H1 (cell line): ENCODE measurements at regions not wholly inside any gene's neighbourhood (a gene's known extent, or its start where the extent isn't known, plus 50 kb on each side); places are given as distances from the start of the nearest gene placed in this dataset.

ENCODE experiments used
- CTCF ChIA-PET: fragments of 300-600 bp; sonication (Branson Sonifier 250); formaldehyde crosslinking; loops from one replicate; lab custom pipeline; 2021; ENCODE audit not compliant: partially characterized antibody; lab: Charles Lee
- POLR2A ChIA-PET: fragments of 300-600 bp; sonication (Branson Sonifier 250); formaldehyde crosslinking; loops from one replicate; lab custom pipeline; 2021; ENCODE audit warnings: inconsistent platforms; ENCODE audit not compliant: partially characterized antibody; lab: Charles Lee
- DNase-seq, 2 experiments: peaks; one replicate each; pipeline versions ENCODE4 v3.0.0 to v3.0.0-alpha.2; 2010 to 2022; ENCODE audit warnings: low spot score in 2 of 2, low read depth in 1 of 2, mixed read lengths in 1 of 2
- FAIRE-seq: peaks from 2 replicates; lab custom pipeline; 2011; peaks lifted over from hg19 to GRCh38; lab: Jason Lieb, UNC
- H2AFZ ChIP-seq: 2 replicates; pipeline ENCODE4 v1.8.1; 2012; ENCODE audit warnings: low read length, inconsistent platforms
- H2AK5ac ChIP-seq: 2 replicates; pipeline ENCODE4 v1.6.1; 2013; ENCODE audit warnings: low read depth, low read length
- H2BK120ac ChIP-seq: replicated peaks from 2 replicates; pipeline ENCODE3; 2013; ENCODE audit warnings: low read depth, low read length, inconsistent platforms
- H2BK12ac ChIP-seq: 2 replicates; pipeline ENCODE4 v1.6.1; 2013; ENCODE audit warnings: low read depth, low read length
- H2BK15ac ChIP-seq: 2 replicates; pipeline ENCODE4 v1.6.1; 2013; ENCODE audit warnings: low read length
- H2BK20ac ChIP-seq: 2 replicates; pipeline ENCODE4 v1.6.1; 2013; ENCODE audit warnings: low read length
- H2BK5ac ChIP-seq: 2 replicates; pipeline ENCODE4 v1.6.1; 2013; ENCODE audit warnings: low read depth, low read length
- H3K14ac ChIP-seq: 2 replicates; pipeline ENCODE4 v1.6.1; 2013; ENCODE audit warnings: inconsistent platforms; ENCODE audit not compliant: insufficient read length
- H3K18ac ChIP-seq: 2 replicates; pipeline ENCODE4 v1.6.1; 2013; ENCODE audit warnings: low read length; ENCODE audit errors: extremely low read depth
- H3K23ac ChIP-seq: 2 replicates; pipeline ENCODE4 v1.6.1; 2013; ENCODE audit warnings: inconsistent platforms; ENCODE audit not compliant: insufficient read length
- H3K23me2 ChIP-seq: 2 replicates; pipeline ENCODE4 v1.6.1; 2013; ENCODE audit warnings: low read depth, low read length
- H3K27ac ChIP-seq: 2 replicates; pipeline ENCODE4 v1.6.1; 2011; ENCODE audit warnings: low read depth, low read length, inconsistent platforms
- H3K27me3 ChIP-seq, 4 experiments: replicated peaks in 1 of 4; 1 replicate in 1 of 4; 2 replicates in 3 of 4; pipeline versions ENCODE4 v1.6.1 to v1.8.1; 2011 to 2013; ENCODE audit warnings: low read length in 3 of 4, mild to moderate bottlenecking in 3 of 4, inconsistent platforms in 2 of 4, mixed read lengths in 2 of 4, moderate library complexity in 1 of 4; ENCODE audit not compliant: control insufficient read depth in 3 of 4, insufficient read depth in 3 of 4; ENCODE audit errors: extremely low read depth in 1 of 4
- H3K36me3 ChIP-seq, 4 experiments: 2 replicates each; pipeline versions ENCODE4 v1.6.1 to v1.8.1; 2011 to 2013; ENCODE audit warnings: mild to moderate bottlenecking in 4 of 4, low read length in 3 of 4, moderate library complexity in 2 of 4, control low read depth in 1 of 4, inconsistent platforms in 1 of 4; ENCODE audit not compliant: insufficient read depth in 4 of 4, control insufficient read depth in 2 of 4
- H3K4ac ChIP-seq: replicated peaks from 2 replicates; pipeline ENCODE3; 2013; ENCODE audit warnings: low read length, low read depth, mixed read lengths, inconsistent platforms; ENCODE audit not compliant: insufficient read length
- H3K4me1 ChIP-seq, 4 experiments: replicated peaks in 1 of 4; 1 replicate in 1 of 4; 2 replicates in 3 of 4; pipeline versions ENCODE4 v1.6.1 to v1.8.1; 2011 to 2013; ENCODE audit warnings: low read length in 3 of 4, inconsistent platforms in 2 of 4, mixed read lengths in 1 of 4; ENCODE audit not compliant: insufficient read depth in 4 of 4, control insufficient read depth in 3 of 4
- H3K4me2 ChIP-seq, 2 experiments: 2 replicates each; pipeline versions ENCODE4 v1.6.1 to v1.8.1; 2011 to 2013; ENCODE audit warnings: low read depth in 2 of 2, low read length in 2 of 2, control low read depth in 1 of 2, inconsistent platforms in 1 of 2, mild to moderate bottlenecking in 1 of 2; ENCODE audit not compliant: insufficient read depth in 1 of 2
- H3K4me3 ChIP-seq, 4 experiments: fragments of 200-600, 300-600 bp in 1 of 4; sonication (generic), shearing (Covaris generic), sonication (Bioruptor Twin) in 1 of 4; 2 replicates each; pipeline versions ENCODE4 v1.5.1 to v1.8.1; 2011 to 2016; ENCODE audit warnings: low read length in 4 of 4, low read depth in 3 of 4, control low read depth in 2 of 4, inconsistent platforms in 2 of 4, mild to moderate bottlenecking in 2 of 4, mixed read lengths in 1 of 4, moderate library complexity in 1 of 4; ENCODE audit not compliant: insufficient read depth in 2 of 4; ENCODE audit errors: extremely low read depth in 1 of 4
- H3K56ac ChIP-seq: replicated peaks from 2 replicates; pipeline ENCODE3; 2013; ENCODE audit warnings: low read depth, mild to moderate bottlenecking, mixed read lengths, low read length, inconsistent platforms; ENCODE audit not compliant: insufficient read length
- H3K79me1 ChIP-seq: 2 replicates; pipeline ENCODE4 v1.6.1; 2013; ENCODE audit warnings: low read depth, low read length, control low read depth
- H3K79me2 ChIP-seq, 2 experiments: 2 replicates each; pipeline versions ENCODE4 v1.6.1 to v1.8.1; 2012 to 2013; ENCODE audit warnings: low read length in 2 of 2, mild to moderate bottlenecking in 2 of 2, inconsistent platforms in 1 of 2; ENCODE audit not compliant: insufficient read depth in 2 of 2, control insufficient read depth in 1 of 2
- H3K9ac ChIP-seq, 4 experiments: replicated peaks in 1 of 4; 1 replicate in 1 of 4; 2 replicates in 3 of 4; pipeline versions ENCODE4 v1.6.1 to v1.8.1; 2011 to 2013; ENCODE audit warnings: low read depth in 3 of 4, low read length in 3 of 4, control low read depth in 2 of 4, mild to moderate bottlenecking in 2 of 4, moderate library complexity in 2 of 4, inconsistent platforms in 1 of 4; ENCODE audit errors: extremely low read depth in 1 of 4
- H3K9me3 ChIP-seq, 2 experiments: 2 replicates each; pipeline versions ENCODE4 v1.6.1 to v1.8.1; 2012 to 2013; ENCODE audit warnings: mild to moderate bottlenecking in 2 of 2, moderate library complexity in 2 of 2, control low read depth in 1 of 2, inconsistent platforms in 1 of 2, low read depth in 1 of 2, low read length in 1 of 2, mixed read lengths in 1 of 2; ENCODE audit not compliant: insufficient read depth in 2 of 2
- H4K20me1 ChIP-seq, 2 experiments: replicated peaks in 1 of 2; 2 replicates each; pipeline versions ENCODE3 to v1.8.1; 2011 to 2013; ENCODE audit warnings: inconsistent platforms in 2 of 2, low read length in 2 of 2, mild to moderate bottlenecking in 1 of 2; ENCODE audit not compliant: insufficient read depth in 2 of 2, control insufficient read depth in 1 of 2
- H4K5ac ChIP-seq: 2 replicates; pipeline ENCODE4 v1.6.1; 2013; ENCODE audit warnings: low read length, low read depth, mixed read lengths, inconsistent platforms; ENCODE audit not compliant: insufficient read length
- H4K8ac ChIP-seq: 2 replicates; pipeline ENCODE4 v1.8.0; 2013; ENCODE audit warnings: mild to moderate bottlenecking, moderate library complexity, low read length, inconsistent platforms; ENCODE audit not compliant: insufficient read depth; ENCODE audit errors: extremely low read depth
- H4K91ac ChIP-seq: replicated peaks from 2 replicates; pipeline ENCODE3; 2013; ENCODE audit warnings: low read length, mixed read lengths, inconsistent platforms; ENCODE audit not compliant: insufficient read length
- ATF3 ChIP-seq: IDR thresholded peaks from 2 replicates; pipeline ENCODE4 v1.6.1; 2011; ENCODE audit warnings: low read depth, mild to moderate bottlenecking, low read length; ENCODE audit not compliant: insufficient read depth
- EP300 ChIP-seq, 2 experiments: IDR thresholded peaks; 1 replicate in 1 of 2; 2 replicates in 1 of 2; pipeline ENCODE4 v1.6.1; 2011 to 2012; ENCODE audit warnings: low read depth in 2 of 2, low read length in 2 of 2, mild to moderate bottlenecking in 2 of 2, borderline replicate concordance in 1 of 2, inconsistent platforms in 1 of 2, moderate library complexity in 1 of 2
- EZH2 ChIP-seq: fragments of 200-600 bp; sonication (generic); IDR thresholded peaks from 2 replicates; pipeline ENCODE4 v1.7.1; 2012; ENCODE audit warnings: low read depth, mild to moderate bottlenecking, moderate library complexity, low read length, inconsistent platforms; ENCODE audit not compliant: severe bottlenecking
- NANOG ChIP-seq: IDR thresholded peaks from 2 replicates; pipeline ENCODE4 v1.6.1; 2011; ENCODE audit warnings: low read length, low read depth, mild to moderate bottlenecking, inconsistent platforms; ENCODE audit not compliant: insufficient read depth, poor library complexity, severe bottlenecking
- POLR2AphosphoS5 ChIP-seq: IDR thresholded peaks from 2 replicates; pipeline ENCODE4 v1.6.1; 2011; ENCODE audit warnings: low read depth, low read length
- POU5F1 ChIP-seq: IDR thresholded peaks from 2 replicates; pipeline ENCODE4 v1.6.1; 2011; ENCODE audit warnings: low read depth, mild to moderate bottlenecking, low read length, moderate library complexity
- SIN3A ChIP-seq, 2 experiments: IDR thresholded peaks in 1 of 2; conservative IDR thresholded peaks in 1 of 2; 2 replicates each; pipeline ENCODE4 v1.6.1; 2011 to 2012; ENCODE audit warnings: low read length in 2 of 2, improper control_type of control experiment in 1 of 2, low read depth in 1 of 2, mild to moderate bottlenecking in 1 of 2
- SP1 ChIP-seq: IDR thresholded peaks from 2 replicates; pipeline ENCODE4 v1.6.1; 2011; ENCODE audit warnings: low read depth, low read length
- SUZ12 ChIP-seq: fragments of 200-600 bp; sonication (generic); IDR thresholded peaks from 2 replicates; pipeline ENCODE4 v1.6.1; 2012; ENCODE audit warnings: mild to moderate bottlenecking, inconsistent platforms, low read length, moderate library complexity, mixed read lengths
- TBP ChIP-seq: IDR thresholded peaks from 2 replicates; pipeline ENCODE4 v1.6.1; 2011; ENCODE audit warnings: low read depth, low read length, improper control_type of control experiment
- TEAD4 ChIP-seq: IDR thresholded peaks from 2 replicates; pipeline ENCODE4 v1.6.1; 2012; ENCODE audit warnings: low read depth, low read length, inconsistent platforms, mixed read lengths
- USF2 ChIP-seq: IDR thresholded peaks from 2 replicates; pipeline ENCODE4 v1.6.1; 2011; ENCODE audit warnings: low read length, improper control_type of control experiment
- ZNF274 ChIP-seq: IDR thresholded peaks from 2 replicates; pipeline ENCODE4 v1.7.0; 2012; ENCODE audit warnings: low read length, borderline replicate concordance; ENCODE audit errors: extremely low read depth
- WGBS, 2 experiments: shearing (Covaris generic) in 1 of 2; methylation state at CpG; one replicate each; pipeline versions ENCODE4 v1.1.6 to v1.1.7; 2013 to 2015; ENCODE audit warnings: low lambda C conversion rate in 2 of 2, mixed read lengths in 2 of 2, inconsistent platforms in 1 of 2, low coverage in 1 of 2, missing lambda C conversion rate in 1 of 2; ENCODE audit not compliant: insufficient replicate concordance in 2 of 2, insufficient coverage in 1 of 2, insufficient read length in 1 of 2; ENCODE audit errors: extremely low coverage in 1 of 2, missing lambda C conversion rate in 1 of 2; 5-methylcytosine and 5-hydroxymethylcytosine counted together

GRCh38 chr1:96997717-96998116 is 276.1 kb downstream of the PTBP2 start:
- H3K9me3 ChIP-seq, result no peaks in the 10 kb centered on the region
- H4K5ac ChIP-seq, result no peak overlapping the region
- no peaks in the 10 kb centered on the region for H3K79me1 ChIP-seq
- no peaks in the 10 kb centered on the region for H3K27me3 ChIP-seq
- H3K9ac ChIP-seq, result no peak overlapping the region
- ChIA-PET CTCF (interaction anchor here (1.1 kb wide), 1 partner anchor 25 kb away, joined by 3 read pairs; no protein-coding TSS in a partner anchor), POLR2A (no interaction called here)
- no peak overlapping the region for H2BK12ac ChIP-seq
- no peak overlapping the region for H2AFZ ChIP-seq
- H2BK120ac ChIP-seq, result no peak overlapping the region
- no peaks in the 10 kb centered on the region for H4K20me1 ChIP-seq
- H3K14ac ChIP-seq, result no peak overlapping the region
- H2BK15ac ChIP-seq, result no peak overlapping the region
- no peak overlapping the region for H3K56ac ChIP-seq
- H3K79me2 ChIP-seq, result no peaks in the 10 kb centered on the region
- H2BK20ac ChIP-seq, result no peak overlapping the region
- H3K18ac ChIP-seq, result no peak overlapping the region
- no peaks in the 10 kb centered on the region for H3K23me2 ChIP-seq
- no peak overlapping the region for H3K27ac ChIP-seq
- FAIRE-seq (no peak), DNase-seq (no peak)
- no peak overlapping the region for H2BK5ac ChIP-seq
- H3K4me2 ChIP-seq, result no peak overlapping the region
- 91% methylated on average over 7 of the region's 7 CpGs; no CpG with 5 or more reads in 1 of the 2 experiments for WGBS, 2 experiments
- H3K36me3 ChIP-seq, result no peaks in the 10 kb centered on the region
- H3K4me1 ChIP-seq, result no peaks in the 10 kb centered on the region
- H4K8ac ChIP-seq, result no peak overlapping the region
- no peak overlapping the region for H3K4ac ChIP-seq
- H3K4me3 ChIP-seq, result no peak overlapping the region
- H4K91ac ChIP-seq, result no peak overlapping the region
- H2AK5ac ChIP-seq, result no peak overlapping the region
- peak overlapping the region; percentile 89 for H3K23ac ChIP-seq
- TF ChIP-seq POLR2AphosphoS5 (no peak), EP300 (IDR thresholded peaks at IDR 0.05; ENCODE audit: borderline replicate concordance in 1 of 2, low read depth in 2 of 2, low read length in 2 of 2) (no peak), SP1 (no peak), USF2 (no peak), ZNF274 (no peak), TBP (no peak), EZH2 (no peak), ATF3 (no peak), SUZ12 (no peak), SIN3A (conservative IDR thresholded peaks at IDR 0.05 in 1 of 2, IDR thresholded peaks at IDR 0.05 in 1 of 2; ENCODE audit: low read depth in 1 of 2, low read length in 2 of 2) (no peak), POU5F1 (no peak), NANOG (no peak), TEAD4 (no peak)
